NCI-H1092 (cell line): ENCODE measurements at regions not wholly inside any gene's neighbourhood (a gene's known extent, or its start where the extent isn't known, plus 50 kb on each side); places are given as distances from the start of the nearest gene placed in this dataset.

Experiments
- DNase-seq: peaks from one replicate; lab custom pipeline; 2025; lab: John Stamatoyannopoulos, UW

DNA sequence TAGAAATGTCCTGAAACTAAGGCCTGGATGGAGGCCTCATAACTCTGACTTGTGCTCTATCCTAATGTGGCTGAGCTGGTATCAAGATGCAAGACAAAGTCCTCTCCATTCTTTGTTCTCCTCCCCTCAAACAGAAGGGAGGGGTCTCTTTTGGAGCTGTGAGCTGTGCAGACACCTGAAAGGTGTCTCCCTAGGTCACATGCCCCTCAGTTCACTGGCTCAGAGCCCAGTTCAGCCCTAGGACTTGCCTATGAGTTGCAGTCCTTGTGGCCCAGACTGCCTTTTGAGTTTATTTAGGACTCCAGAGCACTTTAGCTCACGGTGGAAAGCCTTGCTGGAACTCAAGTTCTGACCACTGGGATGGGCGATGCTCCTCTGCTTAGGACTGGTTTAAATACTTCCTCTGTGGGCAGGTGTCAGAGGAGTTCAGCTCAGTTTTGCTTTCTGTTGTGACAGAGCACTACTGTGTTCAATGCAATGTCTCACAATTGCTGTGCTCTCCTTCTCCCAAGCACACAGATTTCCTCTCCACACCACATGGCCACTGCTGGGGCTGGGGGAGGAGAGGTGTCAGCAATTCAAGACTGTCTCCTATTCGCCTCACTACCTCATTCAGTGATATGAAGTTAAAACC, 84.8 kb upstream of the ZNF827 start:
- DNase-seq, result no peak

DNA sequence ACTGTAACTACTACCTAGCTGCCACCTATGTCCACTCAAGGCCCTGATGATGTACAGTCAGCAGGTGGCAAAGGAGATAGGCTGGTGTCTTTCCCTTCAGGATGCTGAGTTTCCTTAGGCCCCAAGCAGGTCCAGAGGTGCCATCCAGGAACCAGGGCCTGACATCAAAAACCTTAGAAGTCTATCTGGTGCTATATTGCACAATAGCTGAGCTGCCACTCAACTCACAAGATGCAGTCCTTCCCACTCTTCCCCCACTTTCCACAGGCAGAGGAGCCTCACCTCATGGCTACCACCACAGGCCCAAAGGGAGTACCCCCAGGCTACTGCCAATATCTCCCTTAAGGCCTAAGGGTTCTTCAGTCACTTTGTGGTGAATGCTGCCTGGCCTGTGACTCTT, 83.9 kb upstream of the ZNF827 start:
- no peak for DNase-seq

GRCh38 chr4:146018247-146018646, 79.6 kb upstream of the ZNF827 start:
- no peak for DNase-seq

DNA sequence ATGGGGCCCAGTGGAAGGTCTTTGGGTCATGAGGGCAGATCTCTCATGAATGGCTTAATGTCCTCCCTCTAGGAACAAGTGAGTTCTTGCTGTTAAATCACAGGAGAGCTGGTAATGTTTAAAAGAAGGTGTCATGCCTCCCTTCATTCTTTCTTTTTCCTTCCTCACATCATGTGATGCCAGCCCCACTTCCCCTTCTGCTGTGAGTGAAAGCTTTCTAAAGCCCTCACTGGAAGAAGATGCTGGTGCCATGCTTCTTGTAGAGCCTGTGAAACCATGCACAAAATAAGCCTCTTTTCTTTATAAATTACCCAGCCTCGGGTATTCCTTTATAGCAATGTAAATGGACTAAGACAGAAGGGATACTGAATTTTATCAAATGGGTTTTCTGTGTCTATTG, 66.1 kb upstream of the ZNF827 start:
- DNase-seq, result no peak

DNA sequence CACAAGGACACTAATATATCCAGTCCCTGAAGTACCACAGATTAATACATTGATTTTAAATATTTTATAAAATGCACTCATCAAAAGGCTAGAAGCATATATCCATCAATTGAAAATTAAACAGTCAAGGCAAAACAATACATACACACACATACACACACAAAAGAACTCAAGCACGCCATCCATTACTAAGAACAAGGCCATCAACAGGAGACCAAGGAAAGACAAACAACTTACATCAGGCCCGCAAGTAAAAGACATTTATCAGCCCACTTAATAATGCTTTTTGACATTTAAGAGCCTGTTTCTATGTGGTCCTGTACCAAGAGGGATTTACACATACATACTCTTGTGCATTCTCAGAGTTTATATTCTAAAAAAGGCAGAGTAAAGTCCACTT, 50.0 kb upstream of the ZNF827 start:
- no peak for DNase-seq
